ENCODE measurements at regions not wholly inside any gene's neighbourhood (a gene's known extent, or its start where the extent isn't known, plus 50 kb on each side); places are given as distances from the start of the nearest gene placed in this dataset.

GRCh38 chr21:35565204-35565611 is 495.1 kb downstream of the SETD4 start:
- TF ChIP-seq, protein P1, sequence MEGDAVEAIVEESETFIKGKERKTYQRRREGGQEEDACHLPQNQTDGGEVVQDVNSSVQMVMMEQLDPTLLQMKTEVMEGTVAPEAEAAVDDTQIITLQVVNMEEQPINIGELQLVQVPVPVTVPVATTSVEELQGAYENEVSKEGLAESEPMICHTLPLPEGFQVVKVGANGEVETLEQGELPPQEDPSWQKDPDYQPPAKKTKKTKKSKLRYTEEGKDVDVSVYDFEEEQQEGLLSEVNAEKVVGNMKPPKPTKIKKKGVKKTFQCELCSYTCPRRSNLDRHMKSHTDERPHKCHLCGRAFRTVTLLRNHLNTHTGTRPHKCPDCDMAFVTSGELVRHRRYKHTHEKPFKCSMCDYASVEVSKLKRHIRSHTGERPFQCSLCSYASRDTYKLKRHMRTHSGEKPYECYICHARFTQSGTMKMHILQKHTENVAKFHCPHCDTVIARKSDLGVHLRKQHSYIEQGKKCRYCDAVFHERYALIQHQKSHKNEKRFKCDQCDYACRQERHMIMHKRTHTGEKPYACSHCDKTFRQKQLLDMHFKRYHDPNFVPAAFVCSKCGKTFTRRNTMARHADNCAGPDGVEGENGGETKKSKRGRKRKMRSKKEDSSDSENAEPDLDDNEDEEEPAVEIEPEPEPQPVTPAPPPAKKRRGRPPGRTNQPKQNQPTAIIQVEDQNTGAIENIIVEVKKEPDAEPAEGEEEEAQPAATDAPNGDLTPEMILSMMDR (IDR thresholded peaks at IDR 0.05; ENCODE audit: low read depth, low read length): no peak
- TF ChIP-seq POLR2A (IDR thresholded peaks at IDR 0.05; ENCODE audit: extremely low read depth, insufficient read length): no peak
